Panc1 (cell line): ENCODE measurements at regions not wholly inside any gene's neighbourhood (a gene's known extent, or its start where the extent isn't known, plus 50 kb on each side); places are given as distances from the start of the nearest gene placed in this dataset.

ENCODE experiments used
- POLR2AphosphoS5 ChIP-seq: IDR thresholded peaks from 2 replicates; pipeline ENCODE4 v1.6.1; 2012; ENCODE audit warnings: mild to moderate bottlenecking, low read depth, low read length, moderate library complexity
- TF ChIP-seq, protein P1 (sequence below): fragments of 450-650 bp; IDR thresholded peaks from 2 replicates; pipeline ENCODE4 v1.5.1; 2017; ENCODE audit warnings: mild to moderate bottlenecking

DNA sequence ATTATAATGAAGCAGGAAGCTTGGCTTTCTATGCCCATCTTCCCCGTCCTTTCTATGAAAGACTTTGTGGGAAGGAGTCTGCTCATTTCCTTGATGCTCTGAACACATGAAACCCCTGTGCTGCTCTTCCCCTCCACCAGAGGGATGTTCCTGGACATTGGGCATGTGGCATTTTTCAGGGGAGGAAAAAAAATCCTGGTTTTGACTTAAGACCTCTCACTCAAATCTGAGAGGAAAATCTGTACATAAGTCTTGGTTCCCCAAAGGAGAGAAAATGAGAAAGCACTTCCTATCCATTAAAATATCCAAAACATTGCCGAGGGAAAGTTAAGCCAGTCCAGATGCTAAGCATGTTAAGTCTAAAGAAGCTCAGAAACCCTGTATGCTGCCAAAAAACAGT, 393.0 kb downstream of the PAX1 start:
- TF ChIP-seq, protein P1, sequence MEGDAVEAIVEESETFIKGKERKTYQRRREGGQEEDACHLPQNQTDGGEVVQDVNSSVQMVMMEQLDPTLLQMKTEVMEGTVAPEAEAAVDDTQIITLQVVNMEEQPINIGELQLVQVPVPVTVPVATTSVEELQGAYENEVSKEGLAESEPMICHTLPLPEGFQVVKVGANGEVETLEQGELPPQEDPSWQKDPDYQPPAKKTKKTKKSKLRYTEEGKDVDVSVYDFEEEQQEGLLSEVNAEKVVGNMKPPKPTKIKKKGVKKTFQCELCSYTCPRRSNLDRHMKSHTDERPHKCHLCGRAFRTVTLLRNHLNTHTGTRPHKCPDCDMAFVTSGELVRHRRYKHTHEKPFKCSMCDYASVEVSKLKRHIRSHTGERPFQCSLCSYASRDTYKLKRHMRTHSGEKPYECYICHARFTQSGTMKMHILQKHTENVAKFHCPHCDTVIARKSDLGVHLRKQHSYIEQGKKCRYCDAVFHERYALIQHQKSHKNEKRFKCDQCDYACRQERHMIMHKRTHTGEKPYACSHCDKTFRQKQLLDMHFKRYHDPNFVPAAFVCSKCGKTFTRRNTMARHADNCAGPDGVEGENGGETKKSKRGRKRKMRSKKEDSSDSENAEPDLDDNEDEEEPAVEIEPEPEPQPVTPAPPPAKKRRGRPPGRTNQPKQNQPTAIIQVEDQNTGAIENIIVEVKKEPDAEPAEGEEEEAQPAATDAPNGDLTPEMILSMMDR = no peak
- no peak for TF ChIP-seq POLR2AphosphoS5
